ENCODE measurements at regions not wholly inside any gene's neighbourhood (a gene's known extent, or its start where the extent isn't known, plus 50 kb on each side); places are given as distances from the start of the nearest gene placed in this dataset.

DNA sequence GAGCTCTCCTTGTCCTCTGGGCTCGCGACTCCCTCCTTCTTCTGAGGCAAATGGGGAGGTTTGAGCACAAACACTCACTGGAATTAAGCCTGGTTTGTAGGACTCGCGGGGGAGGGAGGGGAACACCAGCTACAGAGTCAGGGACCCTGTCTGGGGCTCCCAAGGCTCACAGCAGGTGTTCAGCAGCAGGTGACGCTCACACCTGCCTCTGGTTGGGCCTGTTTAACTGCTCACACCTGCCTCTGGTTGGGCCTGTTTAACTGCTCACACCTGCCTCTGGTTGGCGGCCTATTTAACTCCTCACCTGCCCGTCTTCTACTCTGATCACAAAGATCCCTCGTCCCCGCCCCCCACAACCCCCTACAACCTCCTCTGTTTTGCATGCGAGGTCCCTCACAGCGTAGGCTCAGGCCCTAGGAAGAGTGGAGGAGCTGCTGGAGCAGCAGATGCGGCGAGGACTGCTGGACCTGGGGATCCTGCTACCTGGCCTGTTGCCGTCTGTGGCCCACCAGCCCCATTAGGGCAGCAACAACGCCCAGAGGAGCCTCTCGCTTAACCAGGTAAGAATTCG is 181.9 kb downstream of the ERMARD start:
- TF ChIP-seq, protein P1, sequence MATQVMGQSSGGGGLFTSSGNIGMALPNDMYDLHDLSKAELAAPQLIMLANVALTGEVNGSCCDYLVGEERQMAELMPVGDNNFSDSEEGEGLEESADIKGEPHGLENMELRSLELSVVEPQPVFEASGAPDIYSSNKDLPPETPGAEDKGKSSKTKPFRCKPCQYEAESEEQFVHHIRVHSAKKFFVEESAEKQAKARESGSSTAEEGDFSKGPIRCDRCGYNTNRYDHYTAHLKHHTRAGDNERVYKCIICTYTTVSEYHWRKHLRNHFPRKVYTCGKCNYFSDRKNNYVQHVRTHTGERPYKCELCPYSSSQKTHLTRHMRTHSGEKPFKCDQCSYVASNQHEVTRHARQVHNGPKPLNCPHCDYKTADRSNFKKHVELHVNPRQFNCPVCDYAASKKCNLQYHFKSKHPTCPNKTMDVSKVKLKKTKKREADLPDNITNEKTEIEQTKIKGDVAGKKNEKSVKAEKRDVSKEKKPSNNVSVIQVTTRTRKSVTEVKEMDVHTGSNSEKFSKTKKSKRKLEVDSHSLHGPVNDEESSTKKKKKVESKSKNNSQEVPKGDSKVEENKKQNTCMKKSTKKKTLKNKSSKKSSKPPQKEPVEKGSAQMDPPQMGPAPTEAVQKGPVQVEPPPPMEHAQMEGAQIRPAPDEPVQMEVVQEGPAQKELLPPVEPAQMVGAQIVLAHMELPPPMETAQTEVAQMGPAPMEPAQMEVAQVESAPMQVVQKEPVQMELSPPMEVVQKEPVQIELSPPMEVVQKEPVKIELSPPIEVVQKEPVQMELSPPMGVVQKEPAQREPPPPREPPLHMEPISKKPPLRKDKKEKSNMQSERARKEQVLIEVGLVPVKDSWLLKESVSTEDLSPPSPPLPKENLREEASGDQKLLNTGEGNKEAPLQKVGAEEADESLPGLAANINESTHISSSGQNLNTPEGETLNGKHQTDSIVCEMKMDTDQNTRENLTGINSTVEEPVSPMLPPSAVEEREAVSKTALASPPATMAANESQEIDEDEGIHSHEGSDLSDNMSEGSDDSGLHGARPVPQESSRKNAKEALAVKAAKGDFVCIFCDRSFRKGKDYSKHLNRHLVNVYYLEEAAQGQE (IDR thresholded peaks at IDR 0.05; ENCODE audit: unreplicated experiment), result no peak
- TF ChIP-seq, protein P2, sequence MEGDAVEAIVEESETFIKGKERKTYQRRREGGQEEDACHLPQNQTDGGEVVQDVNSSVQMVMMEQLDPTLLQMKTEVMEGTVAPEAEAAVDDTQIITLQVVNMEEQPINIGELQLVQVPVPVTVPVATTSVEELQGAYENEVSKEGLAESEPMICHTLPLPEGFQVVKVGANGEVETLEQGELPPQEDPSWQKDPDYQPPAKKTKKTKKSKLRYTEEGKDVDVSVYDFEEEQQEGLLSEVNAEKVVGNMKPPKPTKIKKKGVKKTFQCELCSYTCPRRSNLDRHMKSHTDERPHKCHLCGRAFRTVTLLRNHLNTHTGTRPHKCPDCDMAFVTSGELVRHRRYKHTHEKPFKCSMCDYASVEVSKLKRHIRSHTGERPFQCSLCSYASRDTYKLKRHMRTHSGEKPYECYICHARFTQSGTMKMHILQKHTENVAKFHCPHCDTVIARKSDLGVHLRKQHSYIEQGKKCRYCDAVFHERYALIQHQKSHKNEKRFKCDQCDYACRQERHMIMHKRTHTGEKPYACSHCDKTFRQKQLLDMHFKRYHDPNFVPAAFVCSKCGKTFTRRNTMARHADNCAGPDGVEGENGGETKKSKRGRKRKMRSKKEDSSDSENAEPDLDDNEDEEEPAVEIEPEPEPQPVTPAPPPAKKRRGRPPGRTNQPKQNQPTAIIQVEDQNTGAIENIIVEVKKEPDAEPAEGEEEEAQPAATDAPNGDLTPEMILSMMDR (conservative IDR thresholded peaks at IDR 0.05; ENCODE audit: low read depth in 2 of 2), result no peak
- TF ChIP-seq POLR2AphosphoS5 (IDR thresholded peaks at IDR 0.05; ENCODE audit: low read depth) (no peak), JUNB (IDR thresholded peaks at IDR 0.05; ENCODE audit: unreplicated experiment) (no peak), EZH2 (IDR thresholded peaks at IDR 0.05; ENCODE audit: low read depth, unreplicated experiment) (no peak), EZH2phosphoT487 (IDR thresholded peaks at IDR 0.05; ENCODE audit: unreplicated experiment) (no peak), CREB1 (CRISPR knock-in tag; IDR thresholded peaks at IDR 0.05; ENCODE audit: low read depth) (no peak), ZNF331 (CRISPR knock-in tag; IDR thresholded peaks at IDR 0.05; ENCODE audit: low read depth) (no peak), NANOG (IDR thresholded peaks at IDR 0.05; ENCODE audit: borderline replicate concordance) (no peak), STAT1 (IDR thresholded peaks at IDR 0.05; ENCODE audit: unreplicated experiment) (no peak), ZNF114 (CRISPR knock-in tag; IDR thresholded peaks at IDR 0.05) (no peak)
- TF ChIP-seq, protein P3, sequence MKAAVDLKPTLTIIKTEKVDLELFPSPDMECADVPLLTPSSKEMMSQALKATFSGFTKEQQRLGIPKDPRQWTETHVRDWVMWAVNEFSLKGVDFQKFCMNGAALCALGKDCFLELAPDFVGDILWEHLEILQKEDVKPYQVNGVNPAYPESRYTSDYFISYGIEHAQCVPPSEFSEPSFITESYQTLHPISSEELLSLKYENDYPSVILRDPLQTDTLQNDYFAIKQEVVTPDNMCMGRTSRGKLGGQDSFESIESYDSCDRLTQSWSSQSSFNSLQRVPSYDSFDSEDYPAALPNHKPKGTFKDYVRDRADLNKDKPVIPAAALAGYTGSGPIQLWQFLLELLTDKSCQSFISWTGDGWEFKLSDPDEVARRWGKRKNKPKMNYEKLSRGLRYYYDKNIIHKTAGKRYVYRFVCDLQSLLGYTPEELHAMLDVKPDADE (IDR thresholded peaks at IDR 0.05), result no peak
- TF ChIP-seq, protein P4, sequence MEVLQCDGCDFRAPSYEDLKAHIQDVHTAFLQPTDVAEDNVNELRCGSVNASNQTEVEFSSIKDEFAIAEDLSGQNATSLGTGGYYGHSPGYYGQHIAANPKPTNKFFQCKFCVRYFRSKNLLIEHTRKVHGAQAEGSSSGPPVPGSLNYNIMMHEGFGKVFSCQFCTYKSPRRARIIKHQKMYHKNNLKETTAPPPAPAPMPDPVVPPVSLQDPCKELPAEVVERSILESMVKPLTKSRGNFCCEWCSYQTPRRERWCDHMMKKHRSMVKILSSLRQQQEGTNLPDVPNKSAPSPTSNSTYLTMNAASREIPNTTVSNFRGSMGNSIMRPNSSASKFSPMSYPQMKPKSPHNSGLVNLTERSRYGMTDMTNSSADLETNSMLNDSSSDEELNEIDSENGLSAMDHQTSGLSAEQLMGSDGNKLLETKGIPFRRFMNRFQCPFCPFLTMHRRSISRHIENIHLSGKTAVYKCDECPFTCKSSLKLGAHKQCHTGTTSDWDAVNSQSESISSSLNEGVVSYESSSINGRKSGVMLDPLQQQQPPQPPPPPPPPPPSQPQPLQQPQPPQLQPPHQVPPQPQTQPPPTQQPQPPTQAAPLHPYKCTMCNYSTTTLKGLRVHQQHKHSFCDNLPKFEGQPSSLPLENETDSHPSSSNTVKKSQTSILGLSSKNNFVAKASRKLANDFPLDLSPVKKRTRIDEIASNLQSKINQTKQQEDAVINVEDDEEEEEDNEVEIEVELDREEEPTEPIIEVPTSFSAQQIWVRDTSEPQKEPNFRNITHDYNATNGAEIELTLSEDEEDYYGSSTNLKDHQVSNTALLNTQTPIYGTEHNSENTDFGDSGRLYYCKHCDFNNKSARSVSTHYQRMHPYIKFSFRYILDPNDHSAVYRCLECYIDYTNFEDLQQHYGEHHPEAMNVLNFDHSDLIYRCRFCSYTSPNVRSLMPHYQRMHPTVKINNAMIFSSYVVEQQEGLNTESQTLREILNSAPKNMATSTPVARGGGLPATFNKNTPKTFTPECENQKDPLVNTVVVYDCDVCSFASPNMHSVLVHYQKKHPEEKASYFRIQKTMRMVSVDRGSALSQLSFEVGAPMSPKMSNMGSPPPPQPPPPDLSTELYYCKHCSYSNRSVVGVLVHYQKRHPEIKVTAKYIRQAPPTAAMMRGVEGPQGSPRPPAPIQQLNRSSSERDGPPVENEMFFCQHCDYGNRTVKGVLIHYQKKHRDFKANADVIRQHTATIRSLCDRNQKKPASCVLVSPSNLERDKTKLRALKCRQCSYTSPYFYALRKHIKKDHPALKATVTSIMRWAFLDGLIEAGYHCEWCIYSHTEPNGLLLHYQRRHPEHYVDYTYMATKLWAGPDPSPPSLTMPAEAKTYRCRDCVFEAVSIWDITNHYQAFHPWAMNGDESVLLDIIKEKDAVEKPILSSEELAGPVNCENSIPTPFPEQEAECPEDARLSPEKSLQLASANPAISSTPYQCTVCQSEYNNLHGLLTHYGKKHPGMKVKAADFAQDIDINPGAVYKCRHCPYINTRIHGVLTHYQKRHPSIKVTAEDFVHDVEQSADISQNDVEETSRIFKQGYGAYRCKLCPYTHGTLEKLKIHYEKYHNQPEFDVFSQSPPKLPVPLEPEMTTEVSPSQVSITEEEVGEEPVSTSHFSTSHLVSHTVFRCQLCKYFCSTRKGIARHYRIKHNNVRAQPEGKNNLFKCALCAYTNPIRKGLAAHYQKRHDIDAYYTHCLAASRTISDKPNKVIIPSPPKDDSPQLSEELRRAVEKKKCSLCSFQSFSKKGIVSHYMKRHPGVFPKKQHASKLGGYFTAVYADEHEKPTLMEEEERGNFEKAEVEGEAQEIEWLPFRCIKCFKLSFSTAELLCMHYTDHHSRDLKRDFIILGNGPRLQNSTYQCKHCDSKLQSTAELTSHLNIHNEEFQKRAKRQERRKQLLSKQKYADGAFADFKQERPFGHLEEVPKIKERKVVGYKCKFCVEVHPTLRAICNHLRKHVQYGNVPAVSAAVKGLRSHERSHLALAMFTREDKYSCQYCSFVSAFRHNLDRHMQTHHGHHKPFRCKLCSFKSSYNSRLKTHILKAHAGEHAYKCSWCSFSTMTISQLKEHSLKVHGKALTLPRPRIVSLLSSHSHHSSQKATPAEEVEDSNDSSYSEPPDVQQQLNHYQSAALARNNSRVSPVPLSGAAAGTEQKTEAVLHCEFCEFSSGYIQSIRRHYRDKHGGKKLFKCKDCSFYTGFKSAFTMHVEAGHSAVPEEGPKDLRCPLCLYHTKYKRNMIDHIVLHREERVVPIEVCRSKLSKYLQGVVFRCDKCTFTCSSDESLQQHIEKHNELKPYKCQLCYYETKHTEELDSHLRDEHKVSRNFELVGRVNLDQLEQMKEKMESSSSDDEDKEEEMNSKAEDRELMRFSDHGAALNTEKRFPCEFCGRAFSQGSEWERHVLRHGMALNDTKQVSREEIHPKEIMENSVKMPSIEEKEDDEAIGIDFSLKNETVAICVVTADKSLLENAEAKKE (CRISPR knock-in tag; IDR thresholded peaks at IDR 0.05), result no peak

Data from GM23338 (cell line).